Neural crest cell (in vitro differentiated cells): ENCODE measurements at regions not wholly inside any gene's neighbourhood (a gene's known extent, or its start where the extent isn't known, plus 50 kb on each side); places are given as distances from the start of the nearest gene placed in this dataset.

ENCODE experiments used
- DNase-seq: peaks from one replicate; pipeline ENCODE4 v3.0.0; 2021; ENCODE audit warnings: low read depth, mixed read lengths, low spot score
- H3K27ac Mint-ChIP-seq: one replicate; pipeline ENCODE4 v1.8.0; 2021; ENCODE audit warnings: mild to moderate bottlenecking, mixed read lengths; ENCODE audit not compliant: unreplicated experiment
- H3K27me3 Mint-ChIP-seq: 2 replicates; pipeline ENCODE4 v1.8.0; 2021; ENCODE audit warnings: low read depth, mild to moderate bottlenecking, mixed read lengths
- H3K36me3 Mint-ChIP-seq: 2 replicates; pipeline ENCODE4 v1.8.0; 2021; ENCODE audit warnings: low read depth, mild to moderate bottlenecking, mixed read lengths
- H3K4me1 Mint-ChIP-seq: 2 replicates; pipeline ENCODE4 v1.8.0; 2021; ENCODE audit warnings: mixed read lengths
- H3K4me3 Mint-ChIP-seq: one replicate; pipeline ENCODE4 v1.8.0; 2021; ENCODE audit warnings: mild to moderate bottlenecking, mixed read lengths
- H3K9me3 Mint-ChIP-seq: 2 replicates; pipeline ENCODE4 v1.8.0; 2021; ENCODE audit warnings: mixed read lengths
- CTCF ChIP-seq: fragments of 200-600 bp; sonication (generic); conservative IDR thresholded peaks from 2 replicates; pipeline ENCODE4 v1.5.0; 2021; ENCODE audit warnings: antibody characterized with exemption, mild to moderate bottlenecking

- H3K4me3 Mint-ChIP-seq, result no peak overlapping the region
- no peak overlapping the region for H3K27ac Mint-ChIP-seq
- H3K4me1 Mint-ChIP-seq, result no peaks in the 10 kb centered on the region
- no peak for DNase-seq
- no peaks in the 10 kb centered on the region for H3K36me3 Mint-ChIP-seq
- no peaks in the 10 kb centered on the region for H3K27me3 Mint-ChIP-seq
- TF ChIP-seq CTCF, result no peak
- peaks cover 4% of the 10 kb centered on the region for H3K9me3 Mint-ChIP-seq
These were observed 1078.5 kb upstream of the ZEB2 start for GRCh38 chr2:145598434-145598833.

- H3K27ac Mint-ChIP-seq, result no peak overlapping the region
- no peak for TF ChIP-seq CTCF
- no peak overlapping the region for H3K4me3 Mint-ChIP-seq
- no peaks in the 10 kb centered on the region for H3K9me3 Mint-ChIP-seq
- no peak for DNase-seq
- no peaks in the 10 kb centered on the region for H3K36me3 Mint-ChIP-seq
- no peaks in the 10 kb centered on the region for H3K27me3 Mint-ChIP-seq
- no peaks in the 10 kb centered on the region for H3K4me1 Mint-ChIP-seq
These were observed 1077.9 kb upstream of the ZEB2 start for GRCh38 chr2:145597809-145598208.

- no peaks in the 10 kb centered on the region for H3K4me1 Mint-ChIP-seq
- H3K4me3 Mint-ChIP-seq, result no peak overlapping the region
- H3K36me3 Mint-ChIP-seq, result no peaks in the 10 kb centered on the region
- H3K27ac Mint-ChIP-seq, result no peak overlapping the region
- H3K27me3 Mint-ChIP-seq, result no peaks in the 10 kb centered on the region
- DNase-seq, result no peak
- no peaks in the 10 kb centered on the region for H3K9me3 Mint-ChIP-seq
- no peak for TF ChIP-seq CTCF
These were observed 1077.1 kb upstream of the ZEB2 start for GRCh38 chr2:145597006-145597405.

- H3K27me3 Mint-ChIP-seq, result no peaks in the 10 kb centered on the region
- no peak for TF ChIP-seq CTCF
- no peaks in the 10 kb centered on the region for H3K4me1 Mint-ChIP-seq
- DNase-seq, result no peak
- no peaks in the 10 kb centered on the region for H3K9me3 Mint-ChIP-seq
- H3K4me3 Mint-ChIP-seq, result no peak overlapping the region
- H3K36me3 Mint-ChIP-seq, result no peaks in the 10 kb centered on the region
- no peak overlapping the region for H3K27ac Mint-ChIP-seq
These were observed 1076.5 kb upstream of the ZEB2 start for GRCh38 chr2:145596416-145596815.

GRCh38 chr2:145595296-145595695, 1075.4 kb upstream of the ZEB2 start:
- Mint-ChIP-seq H3K27ac (no peak overlapping the region), H3K36me3 (no peaks in the 10 kb centered on the region), H3K9me3 (peaks cover under 1% of the 10 kb centered on the region), H3K27me3 (no peaks in the 10 kb centered on the region), H3K4me1 (no peaks in the 10 kb centered on the region), H3K4me3 (no peak overlapping the region)
- no peak for DNase-seq
- TF ChIP-seq CTCF, result no peak
